GM21576 (cell line): ENCODE measurements at regions not wholly inside any gene's neighbourhood (a gene's known extent, or its start where the extent isn't known, plus 50 kb on each side); places are given as distances from the start of the nearest gene placed in this dataset.
"Not testable (repeated sequence)": the region's sequence is repeated elsewhere in the genome, so short reads cannot be mapped to it uniquely, and the experiment has no call there.

Source experiments
- ATAC-seq: cut with Tn5 transposase; IDR thresholded peaks from one replicate; pipeline ENCODE4 v1.9.1; 2021; ENCODE audit warnings: mild to moderate bottlenecking, moderate library complexity; ENCODE audit not compliant: unreplicated experiment

- no peak for ATAC-seq
Measured at GRCh38 chr11:45412521-45412920, 126.4 kb upstream of the SYT13 start.

- no peak for ATAC-seq
Measured at GRCh38 chr11:45412051-45412471, 125.9 kb upstream of the SYT13 start.

GRCh38 chr11:45411228-45411946, 125.2 kb upstream of the SYT13 start:
- ATAC-seq: no peak

GRCh38 chr11:45410391-45411227, 124.5 kb upstream of the SYT13 start:
- no peak for ATAC-seq

- ATAC-seq: no peak
Measured at GRCh38 chr11:45409587-45409986, 123.4 kb upstream of the SYT13 start.

- ATAC-seq: no peak
Measured at GRCh38 chr11:45407226-45407625, 121.1 kb upstream of the SYT13 start.

- ATAC-seq: no peak
Measured at GRCh38 chr11:45405916-45406670, 120.0 kb upstream of the SYT13 start.

- ATAC-seq: not testable (repeated sequence)
Measured at GRCh38 chr11:45403521-45403920, 117.4 kb upstream of the SYT13 start.

GRCh38 chr11:45402049-45402630, 116.0 kb upstream of the SYT13 start:
- no peak for ATAC-seq

- ATAC-seq: no peak
Measured at GRCh38 chr11:45400591-45400990, 114.5 kb upstream of the SYT13 start.

GRCh38 chr11:45399166-45399565, 113.0 kb upstream of the SYT13 start:
- ATAC-seq: no peak

- no peak for ATAC-seq
Measured at GRCh38 chr11:45398325-45398724, 112.2 kb upstream of the SYT13 start.

- ATAC-seq: no peak
Measured at GRCh38 chr11:45396394-45396793, 110.3 kb upstream of the SYT13 start.

GRCh38 chr11:45395947-45396346, 109.8 kb upstream of the SYT13 start:
- ATAC-seq: no peak

- ATAC-seq: no peak
Measured at GRCh38 chr11:45395421-45395820, 109.3 kb upstream of the SYT13 start.

GRCh38 chr11:45394294-45395085, 108.3 kb upstream of the SYT13 start:
- no peak for ATAC-seq

- ATAC-seq: no peak
Measured at GRCh38 chr11:45393826-45394225, 107.7 kb upstream of the SYT13 start.

- no peak for ATAC-seq
Measured at GRCh38 chr11:45393334-45393733, 107.2 kb upstream of the SYT13 start.

GRCh38 chr11:45392591-45393091, 106.5 kb upstream of the SYT13 start:
- no peak for ATAC-seq

- ATAC-seq: no peak
Measured at GRCh38 chr11:45392154-45392553, 106.0 kb upstream of the SYT13 start.
